Peyer's patch (tissue), 4 donors: ENCODE measurements at regions not wholly inside any gene's neighbourhood (a gene's known extent, or its start where the extent isn't known, plus 50 kb on each side); places are given as distances from the start of the nearest gene placed in this dataset.

Experiments
- CTCF ChIP-seq, 6 experiments: fragments of 450-650 bp in 4 of 6; fragments of 200-600 bp in 2 of 6; sonication (generic) in 1 of 6; IDR thresholded peaks; one replicate each; pipeline ENCODE4 v1.5.1; 2017 to 2019; ENCODE audit warnings: antibody characterized with exemption in 6 of 6, mild to moderate bottlenecking in 3 of 6, moderate library complexity in 1 of 6
- POLR2A ChIP-seq, 2 donors: fragments of 450-650 bp; IDR thresholded peaks; one replicate each; pipeline ENCODE4 v1.5.1; 2017; ENCODE audit warnings: antibody characterized with exemption in 2 of 2, mild to moderate bottlenecking in 2 of 2, moderate library complexity in 2 of 2

GRCh38 chr6:27026361-27026760 is 221.1 kb upstream of the PRSS16 start:
- TF ChIP-seq CTCF (IDR thresholded peaks at IDR 0.05) (no peak), POLR2A (IDR thresholded peaks at IDR 0.05) (no peak)
